ENCODE measurements at regions not wholly inside any gene's neighbourhood (a gene's known extent, or its start where the extent isn't known, plus 50 kb on each side); places are given as distances from the start of the nearest gene placed in this dataset.
"Not testable (repeated sequence)": the region's sequence is repeated elsewhere in the genome, so short reads cannot be mapped to it uniquely, and the experiment has no call there.

- DNase-seq: no peak
Measured at GRCh38 chr15:99481951-99482230, 83.9 kb upstream of the MEF2A start.

- DNase-seq: no peak
Measured at GRCh38 chr15:99482993-99483392, 82.8 kb upstream of the MEF2A start.

- DNase-seq: peak in 1 of 56 donors; percentile 10
Measured at GRCh38 chr15:99485153-99485961, 80.4 kb upstream of the MEF2A start.

GRCh38 chr15:99485992-99486370 lies 79.8 kb upstream of the MEF2A start:
- DNase-seq: no peak

GRCh38 chr15:99486371-99487336 lies 79.1 kb upstream of the MEF2A start:
- peak in 25 of 56 donors; percentile 11 to 89 (median 39) for DNase-seq

GRCh38 chr15:99487337-99487730 lies 78.5 kb upstream of the MEF2A start:
- no peak for DNase-seq

GRCh38 chr15:99492275-99492674 lies 73.5 kb upstream of the MEF2A start:
- DNase-seq: no peak

- DNase-seq: no peak
Measured at GRCh38 chr15:99492716-99493115, 73.1 kb upstream of the MEF2A start.

GRCh38 chr15:99493461-99493860 lies 72.3 kb upstream of the MEF2A start:
- DNase-seq: no peak

- DNase-seq: not testable (repeated sequence)
Measured at GRCh38 chr15:99494536-99495233, 71.1 kb upstream of the MEF2A start.

- no peak for DNase-seq
Measured at GRCh38 chr15:99495430-99496301, 70.1 kb upstream of the MEF2A start.

- no peak for DNase-seq
Measured at GRCh38 chr15:99496302-99496629, 69.5 kb upstream of the MEF2A start.

- DNase-seq: no peak
Measured at GRCh38 chr15:99502182-99502581, 63.6 kb upstream of the MEF2A start.

GRCh38 chr15:99502661-99503060 lies 63.1 kb upstream of the MEF2A start:
- DNase-seq: no peak

- no peak for DNase-seq
Measured at GRCh38 chr15:99503411-99503810, 62.4 kb upstream of the MEF2A start.

GRCh38 chr15:99504071-99504822 lies 61.5 kb upstream of the MEF2A start:
- peak in 1 of 56 donors; percentile 41 for DNase-seq

- no peak for DNase-seq
Measured at GRCh38 chr15:99504823-99505551, 60.8 kb upstream of the MEF2A start.

GRCh38 chr15:99506399-99506798 lies 59.4 kb upstream of the MEF2A start:
- DNase-seq: no peak

GRCh38 chr15:99507016-99507503 lies 58.7 kb upstream of the MEF2A start:
- DNase-seq: no peak
